GM18499 (cell line): ENCODE measurements at regions not wholly inside any gene's neighbourhood (a gene's known extent, or its start where the extent isn't known, plus 50 kb on each side); places are given as distances from the start of the nearest gene placed in this dataset.
"Not testable (repeated sequence)": the region's sequence is repeated elsewhere in the genome, so short reads cannot be mapped to it uniquely, and the experiment has no call there.

Experiments used
- ATAC-seq: cut with Tn5 transposase; IDR thresholded peaks from one replicate; pipeline ENCODE4 v1.9.1; 2021; ENCODE audit warnings: moderate number of reproducible peaks; ENCODE audit not compliant: insufficient read depth, unreplicated experiment

- no peak for ATAC-seq
These were observed 480.5 kb downstream of the DMRT2 start for GRCh38 chr9:1530696-1531095.

- ATAC-seq: no peak
These were observed 481.3 kb downstream of the DMRT2 start for GRCh38 chr9:1531424-1531823.

- no peak for ATAC-seq
These were observed 482.0 kb downstream of the DMRT2 start for GRCh38 chr9:1532171-1532570.

- no peak for ATAC-seq
These were observed 480.1 kb upstream of the SMARCA2 start for GRCh38 chr9:1535051-1535450.

GRCh38 chr9:1535599-1535998, 479.5 kb upstream of the SMARCA2 start:
- no peak for ATAC-seq

GRCh38 chr9:1536522-1537170, 478.5 kb upstream of the SMARCA2 start:
- ATAC-seq: peak; percentile 54

- no peak for ATAC-seq
These were observed 476.8 kb upstream of the SMARCA2 start for GRCh38 chr9:1538301-1538700.

GRCh38 chr9:1539216-1539615, 475.9 kb upstream of the SMARCA2 start:
- ATAC-seq: no peak

- no peak for ATAC-seq
These were observed 464.5 kb upstream of the SMARCA2 start for GRCh38 chr9:1550636-1551035.

- ATAC-seq: no peak
These were observed 460.8 kb upstream of the SMARCA2 start for GRCh38 chr9:1554081-1555035.

GRCh38 chr9:1558666-1559065, 456.5 kb upstream of the SMARCA2 start:
- not testable (repeated sequence) for ATAC-seq

- ATAC-seq: no peak
These were observed 439.2 kb upstream of the SMARCA2 start for GRCh38 chr9:1575939-1576338.

- ATAC-seq: no peak
These were observed 434.9 kb upstream of the SMARCA2 start for GRCh38 chr9:1580215-1580614.

GRCh38 chr9:1581926-1582325, 433.2 kb upstream of the SMARCA2 start:
- ATAC-seq: no peak

- ATAC-seq: no peak
These were observed 423.8 kb upstream of the SMARCA2 start for GRCh38 chr9:1591310-1591709.

- ATAC-seq: no peak
These were observed 416.9 kb upstream of the SMARCA2 start for GRCh38 chr9:1598270-1598669.

GRCh38 chr9:1599961-1600360, 415.2 kb upstream of the SMARCA2 start:
- no peak for ATAC-seq

- peak; percentile 55 for ATAC-seq
These were observed 410.1 kb upstream of the SMARCA2 start for GRCh38 chr9:1604942-1605560.

- ATAC-seq: no peak
These were observed 408.9 kb upstream of the SMARCA2 start for GRCh38 chr9:1606253-1606652.

- ATAC-seq: no peak
These were observed 402.3 kb upstream of the SMARCA2 start for GRCh38 chr9:1612886-1613285.

GRCh38 chr9:1617419-1617818, 397.7 kb upstream of the SMARCA2 start:
- ATAC-seq: no peak
